Activated gamma-delta T cell (primary cell): ENCODE measurements at regions not wholly inside any gene's neighbourhood (a gene's known extent, or its start where the extent isn't known, plus 50 kb on each side); places are given as distances from the start of the nearest gene placed in this dataset.

Experiments used
- DNase-seq: peaks from one replicate; lab custom pipeline; 2025; lab: John Stamatoyannopoulos, UW

GRCh38 chr2:177119099-177119498 is 93.5 kb upstream of the HNRNPA3 start:
- no peak for DNase-seq

- no peak for DNase-seq
Measured at GRCh38 chr2:177123048-177123447, 89.5 kb upstream of the HNRNPA3 start.

GRCh38 chr2:177124371-177124770 is 88.2 kb upstream of the HNRNPA3 start:
- DNase-seq: no peak

- DNase-seq: no peak
Measured at GRCh38 chr2:177127821-177128220, 84.8 kb upstream of the HNRNPA3 start.

GRCh38 chr2:177129610-177130009 is 83.0 kb upstream of the HNRNPA3 start:
- DNase-seq: no peak

GRCh38 chr2:177131858-177132257 is 80.7 kb upstream of the HNRNPA3 start:
- DNase-seq: no peak

GRCh38 chr2:177138823-177139222 is 73.8 kb upstream of the HNRNPA3 start:
- no peak for DNase-seq

GRCh38 chr2:177141866-177142265 is 70.7 kb upstream of the HNRNPA3 start:
- DNase-seq: no peak

- DNase-seq: no peak
Measured at GRCh38 chr2:177143444-177143843, 69.2 kb upstream of the HNRNPA3 start.

- DNase-seq: no peak
Measured at GRCh38 chr2:177147093-177147694, 65.4 kb upstream of the HNRNPA3 start.

- DNase-seq: no peak
Measured at GRCh38 chr2:177147834-177148445, 64.7 kb upstream of the HNRNPA3 start.

- no peak for DNase-seq
Measured at GRCh38 chr2:177148477-177149154, 64.0 kb upstream of the HNRNPA3 start.

GRCh38 chr2:177149155-177149503 is 63.5 kb upstream of the HNRNPA3 start:
- no peak for DNase-seq

- DNase-seq: no peak
Measured at GRCh38 chr2:177153805-177154204, 58.8 kb upstream of the HNRNPA3 start.

- no peak for DNase-seq
Measured at GRCh38 chr2:177154809-177155208, 57.8 kb upstream of the HNRNPA3 start.

- no peak for DNase-seq
Measured at GRCh38 chr2:177155631-177156030, 57.0 kb upstream of the HNRNPA3 start.

- DNase-seq: no peak
Measured at GRCh38 chr2:177161741-177162460, 50.7 kb upstream of the HNRNPA3 start.
